NCI-H187 treated with DMSO at 0.1 percent for 48 hours (cell line): ENCODE measurements at regions not wholly inside any gene's neighbourhood (a gene's known extent, or its start where the extent isn't known, plus 50 kb on each side); places are given as distances from the start of the nearest gene placed in this dataset.

Experiments used
- DNase-seq: peaks from one replicate; lab custom pipeline; 2025; lab: John Stamatoyannopoulos, UW

- DNase-seq: no peak
These were observed 503.1 kb downstream of the AACS start for GRCh38 chr12:125568306-125568705.

GRCh38 chr12:125573271-125573670 lies 508.0 kb downstream of the AACS start:
- no peak for DNase-seq

- no peak for DNase-seq
These were observed 512.1 kb downstream of the AACS start for GRCh38 chr12:125577334-125577733.

- DNase-seq: no peak
These were observed 514.7 kb downstream of the AACS start for GRCh38 chr12:125579916-125580315.

GRCh38 chr12:125583071-125583470 lies 517.8 kb downstream of the AACS start:
- no peak for DNase-seq

GRCh38 chr12:125586441-125586840 lies 521.2 kb downstream of the AACS start:
- DNase-seq: no peak

- DNase-seq: no peak
These were observed 528.0 kb downstream of the AACS start for GRCh38 chr12:125593269-125593668.

- no peak for DNase-seq
These were observed 539.7 kb downstream of the AACS start for GRCh38 chr12:125604976-125605375.

- no peak for DNase-seq
These were observed 541.1 kb downstream of the AACS start for GRCh38 chr12:125606312-125606711.

- DNase-seq: no peak
These were observed 545.1 kb downstream of the AACS start for GRCh38 chr12:125610292-125610691.

- no peak for DNase-seq
These were observed 545.7 kb downstream of the AACS start for GRCh38 chr12:125610971-125611370.

GRCh38 chr12:125614058-125614457 lies 548.8 kb downstream of the AACS start:
- no peak for DNase-seq

- no peak for DNase-seq
These were observed 554.5 kb downstream of the AACS start for GRCh38 chr12:125619723-125620122.

- no peak for DNase-seq
These were observed 568.5 kb downstream of the AACS start for GRCh38 chr12:125633686-125634085.

- DNase-seq: no peak
These were observed 569.6 kb downstream of the AACS start for GRCh38 chr12:125634813-125635212.

GRCh38 chr12:125639826-125640225 lies 574.6 kb downstream of the AACS start:
- DNase-seq: no peak

- DNase-seq: no peak
These were observed 577.8 kb downstream of the AACS start for GRCh38 chr12:125643055-125643454.

- no peak for DNase-seq
These were observed 580.5 kb downstream of the AACS start for GRCh38 chr12:125645724-125646123.

- no peak for DNase-seq
These were observed 585.4 kb downstream of the AACS start for GRCh38 chr12:125650587-125650986.

GRCh38 chr12:125651625-125652024 lies 586.4 kb downstream of the AACS start:
- no peak for DNase-seq

GRCh38 chr12:125652681-125653080 lies 587.4 kb downstream of the AACS start:
- DNase-seq: no peak

- no peak for DNase-seq
These were observed 592.4 kb downstream of the AACS start for GRCh38 chr12:125657681-125658080.

- DNase-seq: no peak
These were observed 609.5 kb downstream of the AACS start for GRCh38 chr12:125674554-125675338.

- no peak for DNase-seq
These were observed 611.1 kb downstream of the AACS start for GRCh38 chr12:125676366-125676765.
